ENCODE measurements at regions not wholly inside any gene's neighbourhood (a gene's known extent, or its start where the extent isn't known, plus 50 kb on each side); places are given as distances from the start of the nearest gene placed in this dataset.

DNA sequence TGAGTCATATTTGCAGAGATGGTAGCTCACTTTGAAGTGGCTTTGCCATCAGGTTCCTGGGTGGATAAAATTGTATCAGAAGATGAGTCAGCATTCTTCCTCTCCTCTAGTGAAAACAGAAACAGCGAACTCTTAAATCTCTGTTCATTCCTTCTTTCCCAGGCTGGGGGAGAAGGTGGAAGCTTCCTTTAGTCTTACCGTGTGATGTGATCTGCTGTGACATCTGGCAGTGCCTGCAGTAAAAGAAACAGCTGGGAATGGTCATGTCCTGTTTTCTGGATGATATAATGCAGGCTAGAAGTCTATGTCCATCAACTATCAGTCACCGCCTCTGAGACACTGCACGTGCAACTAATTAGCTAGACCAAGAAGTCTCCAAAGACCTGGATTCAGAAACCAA lies 171.6 kb downstream of the VAPA start (continued):
- TF ChIP-seq EZH2phosphoT487 (IDR thresholded peaks at IDR 0.05; ENCODE audit: unreplicated experiment): no peak
- TF ChIP-seq, protein P1, sequence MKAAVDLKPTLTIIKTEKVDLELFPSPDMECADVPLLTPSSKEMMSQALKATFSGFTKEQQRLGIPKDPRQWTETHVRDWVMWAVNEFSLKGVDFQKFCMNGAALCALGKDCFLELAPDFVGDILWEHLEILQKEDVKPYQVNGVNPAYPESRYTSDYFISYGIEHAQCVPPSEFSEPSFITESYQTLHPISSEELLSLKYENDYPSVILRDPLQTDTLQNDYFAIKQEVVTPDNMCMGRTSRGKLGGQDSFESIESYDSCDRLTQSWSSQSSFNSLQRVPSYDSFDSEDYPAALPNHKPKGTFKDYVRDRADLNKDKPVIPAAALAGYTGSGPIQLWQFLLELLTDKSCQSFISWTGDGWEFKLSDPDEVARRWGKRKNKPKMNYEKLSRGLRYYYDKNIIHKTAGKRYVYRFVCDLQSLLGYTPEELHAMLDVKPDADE (IDR thresholded peaks at IDR 0.05): no peak
- no peak for TF ChIP-seq POLR2AphosphoS5 (IDR thresholded peaks at IDR 0.05; ENCODE audit: low read depth)
- TF ChIP-seq CREB1 (CRISPR knock-in tag; IDR thresholded peaks at IDR 0.05; ENCODE audit: low read depth): no peak

DNA sequence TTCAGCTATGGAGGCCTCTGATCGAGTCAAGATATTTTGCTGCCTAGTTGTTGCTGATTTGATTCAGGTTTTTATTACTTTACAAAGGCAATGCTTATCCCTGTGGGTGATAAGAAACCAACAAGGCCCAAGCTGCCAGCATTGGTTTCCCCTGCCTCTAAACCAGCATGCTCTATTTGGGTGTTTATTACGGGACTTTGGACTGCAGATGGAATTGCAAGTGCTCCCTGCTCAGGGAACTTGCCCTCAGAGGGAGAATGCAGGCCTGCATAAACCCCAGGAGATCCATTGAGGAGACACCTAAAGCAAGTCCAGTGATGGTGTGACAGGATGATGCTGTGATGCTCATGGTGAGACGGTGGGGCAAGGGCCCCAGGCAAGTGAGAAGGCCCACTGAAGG lies 172.1 kb downstream of the VAPA start:
- no peak for DNase-seq (ENCODE audit: low spot score)
- Histone ChIP-seq H3K27ac (ENCODE audit: low read depth) (no peak overlapping the region), H3K4me3 (no peak overlapping the region), H2AFZ (no peak overlapping the region), H3K36me3 (ENCODE audit: insufficient read depth) (no peaks in the 10 kb centered on the region; the same call in 1 of the 2 replicates), H3K9me2 (ENCODE audit: insufficient read depth) (peaks cover 2% of the 10 kb centered on the region; the same call in 1 of the 2 replicates), H4K20me1 (replicated peaks; ENCODE audit: insufficient read depth) (no peaks in the 10 kb centered on the region), H3K4me2 (no peak overlapping the region), H3K79me2 (replicated peaks; ENCODE audit: insufficient read depth) (no peaks in the 10 kb centered on the region), H3K4me1 (ENCODE audit: insufficient read depth) (no peaks in the 10 kb centered on the region), H3F3A (replicated peaks; ENCODE audit: low read depth) (no peaks in the 10 kb centered on the region), H3K27me3 (ENCODE audit: insufficient read depth) (no peaks in the 10 kb centered on the region)
- Mint-ChIP-seq H3K9me3 (peaks cover 24% of the 10 kb centered on the region), H3K4me1 (peaks cover 24% of the 10 kb centered on the region; the same call in 2 of the 3 replicates), H3K27me3 (ENCODE audit: insufficient read depth, low read depth, poor library complexity) (peaks cover 7% of the 10 kb centered on the region), H3K4me3 (no peak overlapping the region), H3K36me3 (ENCODE audit: low read depth) (peaks cover 18% of the 10 kb centered on the region), H3K27ac (no peak overlapping the region)
- ATAC-seq: no peak
- no peak for TF ChIP-seq ZNF331 (CRISPR knock-in tag; IDR thresholded peaks at IDR 0.05; ENCODE audit: low read depth)
- TF ChIP-seq, protein P2, sequence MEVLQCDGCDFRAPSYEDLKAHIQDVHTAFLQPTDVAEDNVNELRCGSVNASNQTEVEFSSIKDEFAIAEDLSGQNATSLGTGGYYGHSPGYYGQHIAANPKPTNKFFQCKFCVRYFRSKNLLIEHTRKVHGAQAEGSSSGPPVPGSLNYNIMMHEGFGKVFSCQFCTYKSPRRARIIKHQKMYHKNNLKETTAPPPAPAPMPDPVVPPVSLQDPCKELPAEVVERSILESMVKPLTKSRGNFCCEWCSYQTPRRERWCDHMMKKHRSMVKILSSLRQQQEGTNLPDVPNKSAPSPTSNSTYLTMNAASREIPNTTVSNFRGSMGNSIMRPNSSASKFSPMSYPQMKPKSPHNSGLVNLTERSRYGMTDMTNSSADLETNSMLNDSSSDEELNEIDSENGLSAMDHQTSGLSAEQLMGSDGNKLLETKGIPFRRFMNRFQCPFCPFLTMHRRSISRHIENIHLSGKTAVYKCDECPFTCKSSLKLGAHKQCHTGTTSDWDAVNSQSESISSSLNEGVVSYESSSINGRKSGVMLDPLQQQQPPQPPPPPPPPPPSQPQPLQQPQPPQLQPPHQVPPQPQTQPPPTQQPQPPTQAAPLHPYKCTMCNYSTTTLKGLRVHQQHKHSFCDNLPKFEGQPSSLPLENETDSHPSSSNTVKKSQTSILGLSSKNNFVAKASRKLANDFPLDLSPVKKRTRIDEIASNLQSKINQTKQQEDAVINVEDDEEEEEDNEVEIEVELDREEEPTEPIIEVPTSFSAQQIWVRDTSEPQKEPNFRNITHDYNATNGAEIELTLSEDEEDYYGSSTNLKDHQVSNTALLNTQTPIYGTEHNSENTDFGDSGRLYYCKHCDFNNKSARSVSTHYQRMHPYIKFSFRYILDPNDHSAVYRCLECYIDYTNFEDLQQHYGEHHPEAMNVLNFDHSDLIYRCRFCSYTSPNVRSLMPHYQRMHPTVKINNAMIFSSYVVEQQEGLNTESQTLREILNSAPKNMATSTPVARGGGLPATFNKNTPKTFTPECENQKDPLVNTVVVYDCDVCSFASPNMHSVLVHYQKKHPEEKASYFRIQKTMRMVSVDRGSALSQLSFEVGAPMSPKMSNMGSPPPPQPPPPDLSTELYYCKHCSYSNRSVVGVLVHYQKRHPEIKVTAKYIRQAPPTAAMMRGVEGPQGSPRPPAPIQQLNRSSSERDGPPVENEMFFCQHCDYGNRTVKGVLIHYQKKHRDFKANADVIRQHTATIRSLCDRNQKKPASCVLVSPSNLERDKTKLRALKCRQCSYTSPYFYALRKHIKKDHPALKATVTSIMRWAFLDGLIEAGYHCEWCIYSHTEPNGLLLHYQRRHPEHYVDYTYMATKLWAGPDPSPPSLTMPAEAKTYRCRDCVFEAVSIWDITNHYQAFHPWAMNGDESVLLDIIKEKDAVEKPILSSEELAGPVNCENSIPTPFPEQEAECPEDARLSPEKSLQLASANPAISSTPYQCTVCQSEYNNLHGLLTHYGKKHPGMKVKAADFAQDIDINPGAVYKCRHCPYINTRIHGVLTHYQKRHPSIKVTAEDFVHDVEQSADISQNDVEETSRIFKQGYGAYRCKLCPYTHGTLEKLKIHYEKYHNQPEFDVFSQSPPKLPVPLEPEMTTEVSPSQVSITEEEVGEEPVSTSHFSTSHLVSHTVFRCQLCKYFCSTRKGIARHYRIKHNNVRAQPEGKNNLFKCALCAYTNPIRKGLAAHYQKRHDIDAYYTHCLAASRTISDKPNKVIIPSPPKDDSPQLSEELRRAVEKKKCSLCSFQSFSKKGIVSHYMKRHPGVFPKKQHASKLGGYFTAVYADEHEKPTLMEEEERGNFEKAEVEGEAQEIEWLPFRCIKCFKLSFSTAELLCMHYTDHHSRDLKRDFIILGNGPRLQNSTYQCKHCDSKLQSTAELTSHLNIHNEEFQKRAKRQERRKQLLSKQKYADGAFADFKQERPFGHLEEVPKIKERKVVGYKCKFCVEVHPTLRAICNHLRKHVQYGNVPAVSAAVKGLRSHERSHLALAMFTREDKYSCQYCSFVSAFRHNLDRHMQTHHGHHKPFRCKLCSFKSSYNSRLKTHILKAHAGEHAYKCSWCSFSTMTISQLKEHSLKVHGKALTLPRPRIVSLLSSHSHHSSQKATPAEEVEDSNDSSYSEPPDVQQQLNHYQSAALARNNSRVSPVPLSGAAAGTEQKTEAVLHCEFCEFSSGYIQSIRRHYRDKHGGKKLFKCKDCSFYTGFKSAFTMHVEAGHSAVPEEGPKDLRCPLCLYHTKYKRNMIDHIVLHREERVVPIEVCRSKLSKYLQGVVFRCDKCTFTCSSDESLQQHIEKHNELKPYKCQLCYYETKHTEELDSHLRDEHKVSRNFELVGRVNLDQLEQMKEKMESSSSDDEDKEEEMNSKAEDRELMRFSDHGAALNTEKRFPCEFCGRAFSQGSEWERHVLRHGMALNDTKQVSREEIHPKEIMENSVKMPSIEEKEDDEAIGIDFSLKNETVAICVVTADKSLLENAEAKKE (CRISPR knock-in tag; IDR thresholded peaks at IDR 0.05): no peak
- no peak for TF ChIP-seq EZH2 (IDR thresholded peaks at IDR 0.05; ENCODE audit: low read depth, unreplicated experiment)
- TF ChIP-seq, protein P1 (IDR thresholded peaks at IDR 0.05): no peak
- no peak for TF ChIP-seq EZH2phosphoT487 (IDR thresholded peaks at IDR 0.05; ENCODE audit: unreplicated experiment)
- TF ChIP-seq, protein P3, sequence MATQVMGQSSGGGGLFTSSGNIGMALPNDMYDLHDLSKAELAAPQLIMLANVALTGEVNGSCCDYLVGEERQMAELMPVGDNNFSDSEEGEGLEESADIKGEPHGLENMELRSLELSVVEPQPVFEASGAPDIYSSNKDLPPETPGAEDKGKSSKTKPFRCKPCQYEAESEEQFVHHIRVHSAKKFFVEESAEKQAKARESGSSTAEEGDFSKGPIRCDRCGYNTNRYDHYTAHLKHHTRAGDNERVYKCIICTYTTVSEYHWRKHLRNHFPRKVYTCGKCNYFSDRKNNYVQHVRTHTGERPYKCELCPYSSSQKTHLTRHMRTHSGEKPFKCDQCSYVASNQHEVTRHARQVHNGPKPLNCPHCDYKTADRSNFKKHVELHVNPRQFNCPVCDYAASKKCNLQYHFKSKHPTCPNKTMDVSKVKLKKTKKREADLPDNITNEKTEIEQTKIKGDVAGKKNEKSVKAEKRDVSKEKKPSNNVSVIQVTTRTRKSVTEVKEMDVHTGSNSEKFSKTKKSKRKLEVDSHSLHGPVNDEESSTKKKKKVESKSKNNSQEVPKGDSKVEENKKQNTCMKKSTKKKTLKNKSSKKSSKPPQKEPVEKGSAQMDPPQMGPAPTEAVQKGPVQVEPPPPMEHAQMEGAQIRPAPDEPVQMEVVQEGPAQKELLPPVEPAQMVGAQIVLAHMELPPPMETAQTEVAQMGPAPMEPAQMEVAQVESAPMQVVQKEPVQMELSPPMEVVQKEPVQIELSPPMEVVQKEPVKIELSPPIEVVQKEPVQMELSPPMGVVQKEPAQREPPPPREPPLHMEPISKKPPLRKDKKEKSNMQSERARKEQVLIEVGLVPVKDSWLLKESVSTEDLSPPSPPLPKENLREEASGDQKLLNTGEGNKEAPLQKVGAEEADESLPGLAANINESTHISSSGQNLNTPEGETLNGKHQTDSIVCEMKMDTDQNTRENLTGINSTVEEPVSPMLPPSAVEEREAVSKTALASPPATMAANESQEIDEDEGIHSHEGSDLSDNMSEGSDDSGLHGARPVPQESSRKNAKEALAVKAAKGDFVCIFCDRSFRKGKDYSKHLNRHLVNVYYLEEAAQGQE (IDR thresholded peaks at IDR 0.05; ENCODE audit: unreplicated experiment): no peak
- TF ChIP-seq STAT1 (IDR thresholded peaks at IDR 0.05; ENCODE audit: unreplicated experiment): no peak
- TF ChIP-seq NANOG (IDR thresholded peaks at IDR 0.05; ENCODE audit: borderline replicate concordance): no peak
- no peak for TF ChIP-seq JUNB (IDR thresholded peaks at IDR 0.05; ENCODE audit: unreplicated experiment)
- TF ChIP-seq ZNF114 (CRISPR knock-in tag; IDR thresholded peaks at IDR 0.05): no peak
- no peak for TF ChIP-seq CREB1 (CRISPR knock-in tag; IDR thresholded peaks at IDR 0.05; ENCODE audit: low read depth)
